ENCODE measurements at regions not wholly inside any gene's neighbourhood (a gene's known extent, or its start where the extent isn't known, plus 50 kb on each side); places are given as distances from the start of the nearest gene placed in this dataset.

- H3K4me1 ChIP-seq (ENCODE audit: control insufficient read depth in 2 of 3, insufficient read depth in 2 of 3, low read depth in 1 of 3, low read length in 3 of 3), result no peaks in the 10 kb centered on the region
- H3K27me3 ChIP-seq (ENCODE audit: control insufficient read depth, insufficient read depth, low read length), result no peaks in the 10 kb centered on the region
- FAIRE-seq (no peak), DNase-seq (no peak)
- H3K4me3 ChIP-seq (ENCODE audit: low read length in 3 of 3), result no peak overlapping the region
- peaks cover 0 to 2% (median 0%) of the 10 kb centered on the region in 3 donors for H3K9me3 ChIP-seq (ENCODE audit: control insufficient read depth in 2 of 3, insufficient read depth in 1 of 3, low read length in 3 of 3)
- intact Hi-C loops (cut with DNase I), result no loop called here
- no peak overlapping the region for H3K27ac ChIP-seq (ENCODE audit: low read depth in 2 of 2, low read length in 2 of 2)
- H3K36me3 ChIP-seq (ENCODE audit: control insufficient read depth in 2 of 3, insufficient read depth in 3 of 3, low read length in 3 of 3), result no peaks in the 10 kb centered on the region
- TF ChIP-seq CTCF (IDR thresholded peaks at IDR 0.05; ENCODE audit: borderline replicate concordance, extremely low read depth, insufficient read depth), result no peak
- H3K9ac ChIP-seq (ENCODE audit: low read length in 3 of 3), result no peak overlapping the region
These were observed 176.3 kb upstream of the STXBP6 start for GRCh38 chr14:25226214-25226613.

- FAIRE-seq, result no peak
- intact Hi-C loops (cut with DNase I), result no loop called here
These were observed 172.3 kb upstream of the STXBP6 start for GRCh38 chr14:25222256-25222655.

GRCh38 chr14:25220514-25220913, 170.6 kb upstream of the STXBP6 start:
- Histone ChIP-seq H3K4me1 (ENCODE audit: control insufficient read depth in 2 of 3, insufficient read depth in 2 of 3, low read depth in 1 of 3, low read length in 3 of 3) (no peaks in the 10 kb centered on the region), H3K9me3 (ENCODE audit: control insufficient read depth in 2 of 3, insufficient read depth in 1 of 3, low read length in 3 of 3) (no peaks in the 10 kb centered on the region), H3K4me3 (ENCODE audit: low read length in 3 of 3) (no peak overlapping the region), H3K9ac (ENCODE audit: low read length in 3 of 3) (no peak overlapping the region), H3K27me3 (ENCODE audit: control insufficient read depth, insufficient read depth, low read length) (no peaks in the 10 kb centered on the region), H3K36me3 (ENCODE audit: control insufficient read depth in 2 of 3, insufficient read depth in 3 of 3, low read length in 3 of 3) (no peaks in the 10 kb centered on the region), H3K27ac (ENCODE audit: low read depth in 2 of 2, low read length in 2 of 2) (no peak overlapping the region)
- intact Hi-C loops (cut with DNase I), result no loop called here
- DNase-seq, result no peak
- no peak for FAIRE-seq
- TF ChIP-seq CTCF (IDR thresholded peaks at IDR 0.05; ENCODE audit: borderline replicate concordance, extremely low read depth, insufficient read depth), result no peak

More at GRCh38 chr14:25222256-25222655, 172.3 kb upstream of the STXBP6 start:
- Histone ChIP-seq H3K9ac (ENCODE audit: low read length in 3 of 3) (no peak overlapping the region), H3K36me3 (ENCODE audit: control insufficient read depth in 2 of 3, insufficient read depth in 3 of 3, low read length in 3 of 3) (no peaks in the 10 kb centered on the region), H3K27me3 (ENCODE audit: control insufficient read depth, insufficient read depth, low read length) (no peaks in the 10 kb centered on the region), H3K4me3 (ENCODE audit: low read length in 3 of 3) (no peak overlapping the region), H3K9me3 (ENCODE audit: control insufficient read depth in 2 of 3, insufficient read depth in 1 of 3, low read length in 3 of 3) (no peaks in the 10 kb centered on the region), H3K4me1 (ENCODE audit: control insufficient read depth in 2 of 3, insufficient read depth in 2 of 3, low read depth in 1 of 3, low read length in 3 of 3) (no peaks in the 10 kb centered on the region), H3K27ac (ENCODE audit: low read depth in 2 of 2, low read length in 2 of 2) (no peak overlapping the region)
- TF ChIP-seq CTCF (IDR thresholded peaks at IDR 0.05; ENCODE audit: borderline replicate concordance, extremely low read depth, insufficient read depth), result no peak
- no peak for DNase-seq

- Histone ChIP-seq H3K9me3 (ENCODE audit: control insufficient read depth in 2 of 3, insufficient read depth in 1 of 3, low read length in 3 of 3) (no peaks in the 10 kb centered on the region), H3K4me1 (ENCODE audit: control insufficient read depth in 2 of 3, insufficient read depth in 2 of 3, low read depth in 1 of 3, low read length in 3 of 3) (no peaks in the 10 kb centered on the region), H3K9ac (ENCODE audit: low read length in 3 of 3) (no peak overlapping the region), H3K4me3 (ENCODE audit: low read length in 3 of 3) (no peak overlapping the region), H3K27me3 (ENCODE audit: control insufficient read depth, insufficient read depth, low read length) (no peaks in the 10 kb centered on the region), H3K36me3 (ENCODE audit: control insufficient read depth in 2 of 3, insufficient read depth in 3 of 3, low read length in 3 of 3) (no peaks in the 10 kb centered on the region), H3K27ac (ENCODE audit: low read depth in 2 of 2, low read length in 2 of 2) (no peak overlapping the region)
- TF ChIP-seq CTCF (IDR thresholded peaks at IDR 0.05; ENCODE audit: borderline replicate concordance, extremely low read depth, insufficient read depth), result no peak
- intact Hi-C loops (cut with DNase I), result no loop called here
- FAIRE-seq (no peak), DNase-seq (no peak)
These were observed 165.7 kb upstream of the STXBP6 start for GRCh38 chr14:25215607-25216006.
